DOHH2 (cell line): ENCODE measurements at regions not wholly inside any gene's neighbourhood (a gene's known extent, or its start where the extent isn't known, plus 50 kb on each side); places are given as distances from the start of the nearest gene placed in this dataset.

ENCODE experiments used
- CTCF ChIP-seq: fragments of 200-600 bp; sonication (generic); IDR thresholded peaks from one replicate; pipeline ENCODE4 v1.5.1; 2014; ENCODE audit warnings: antibody characterized with exemption, mild to moderate bottlenecking, low read depth, low read length; ENCODE audit not compliant: poor library complexity, severe bottlenecking
- EZH2phosphoT487 ChIP-seq: fragments of 200-600 bp; sonication (generic); IDR thresholded peaks from 2 replicates; pipeline ENCODE4 v1.6.1; 2017; ENCODE audit warnings: borderline replicate concordance, mild to moderate bottlenecking, antibody characterized with exemption, low read length, moderate library complexity, mixed read lengths

GRCh38 chr4:177612684-177613083 lies 170.4 kb upstream of the AGA start:
- TF ChIP-seq CTCF (no peak), EZH2phosphoT487 (no peak)
